ENCODE measurements at regions not wholly inside any gene's neighbourhood (a gene's known extent, or its start where the extent isn't known, plus 50 kb on each side); places are given as distances from the start of the nearest gene placed in this dataset.
"Not testable (repeated sequence)": the region's sequence is repeated elsewhere in the genome, so short reads cannot be mapped to it uniquely, and the experiment has no call there.

DNA sequence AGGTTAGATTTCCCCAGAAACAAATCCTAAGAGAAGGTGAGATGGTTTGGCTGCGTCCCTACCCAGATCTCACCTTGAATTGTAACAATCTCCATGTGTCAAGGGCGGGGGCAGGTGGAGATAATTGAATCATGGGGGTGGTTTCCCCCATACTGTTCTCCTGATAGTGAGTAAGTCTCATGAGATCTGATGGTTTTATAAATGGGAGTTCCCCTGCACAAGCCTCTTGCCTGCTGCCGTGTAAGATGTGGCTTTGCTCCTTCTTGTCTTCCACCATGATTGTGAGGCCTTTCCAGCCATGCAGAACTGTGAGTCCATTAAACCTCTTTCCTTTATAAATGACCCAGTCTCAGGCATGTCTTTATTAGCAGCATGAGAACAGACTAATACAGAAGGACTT is 132.2 kb downstream of the NPIPA8 start:
- H3K4me3 ChIP-seq; ATAC-seq; FAIRE-seq; H3K27ac ChIP-seq; DNase-seq (ENCODE audit: low read depth in 1 of 2, low spot score in 1 of 2); H3K4me2 ChIP-seq; POLR2A ChIA-PET; H3K4me1 ChIP-seq; CTCF ChIA-PET; H3K9me3 ChIP-seq: not testable (repeated sequence)
- WGBS (ENCODE audit: missing lambda C conversion rate), result 18% methylated on average over 2 of the region's 3 CpGs

DNA sequence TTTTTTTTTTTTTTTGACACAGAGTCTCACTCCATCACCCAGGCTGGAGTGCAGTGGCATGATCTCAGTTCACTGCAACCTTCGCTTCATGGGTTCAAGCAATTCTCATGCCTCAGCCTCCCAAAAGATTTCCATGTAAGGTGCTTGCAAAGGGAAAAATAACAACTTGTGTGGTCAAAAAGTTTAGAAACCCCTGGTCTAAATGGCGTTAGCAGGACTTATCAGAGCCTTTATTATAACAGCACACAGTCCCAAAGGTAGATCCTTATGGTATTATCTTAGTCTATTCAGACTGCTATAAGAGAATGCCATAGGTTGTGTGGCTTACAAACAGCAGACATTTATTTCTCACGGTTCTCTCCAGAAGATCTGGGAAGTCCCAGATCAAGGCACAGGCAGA is 135.0 kb downstream of the NPIPA8 start:
- not testable (repeated sequence) for FAIRE-seq, ATAC-seq

DNA sequence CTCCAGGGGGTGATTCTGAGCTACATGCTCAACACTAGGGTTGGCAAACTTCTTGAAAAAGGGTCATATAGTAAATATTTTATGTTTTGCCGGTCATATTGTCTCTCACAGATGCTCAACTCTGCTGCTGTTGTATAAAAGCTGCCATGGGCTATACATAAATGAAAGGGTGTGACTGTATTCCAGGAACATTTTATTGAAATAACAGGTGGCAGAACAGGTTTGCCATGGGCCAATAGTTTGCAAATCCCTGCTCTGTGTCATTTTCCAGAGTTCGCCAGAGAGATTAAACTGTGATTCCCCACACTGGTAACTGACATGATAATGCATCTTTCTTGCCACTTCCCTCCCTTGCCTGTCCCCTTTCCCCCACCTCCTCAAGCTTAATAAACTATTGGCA is 144.1 kb downstream of the NPIPA8 start:
- DNase-seq (ENCODE audit: low read depth in 1 of 2, low spot score in 1 of 2); H3K4me1 ChIP-seq; H3K27ac ChIP-seq; H3K4me2 ChIP-seq; POLR2A ChIA-PET; CTCF ChIA-PET; FAIRE-seq; ATAC-seq; H3K4me3 ChIP-seq; H3K9me3 ChIP-seq: not testable (repeated sequence)
- 0% methylated on average over 1 of the region's 2 CpGs for WGBS (ENCODE audit: missing lambda C conversion rate)

More for the DNA sequence above, 135.0 kb downstream of the NPIPA8 start:
- POLR2A ChIA-PET; H3K4me3 ChIP-seq; H3K9me3 ChIP-seq; CTCF ChIA-PET; H3K4me2 ChIP-seq; H3K4me1 ChIP-seq; H3K27ac ChIP-seq; DNase-seq (ENCODE audit: low read depth in 1 of 2, low spot score in 1 of 2): not testable (repeated sequence)
- 13% methylated on average over 3 of the region's 3 CpGs for WGBS (ENCODE audit: missing lambda C conversion rate)

- whole genome bisulfite sequencing (ENCODE audit: missing lambda C conversion rate), result 6% methylated on average over 1 of the region's 8 CpGs
- not testable (repeated sequence) for FAIRE-seq, ATAC-seq
Measured at GRCh38 chr16:18190179-18190578, 146.4 kb downstream of the NPIPA8 start.

DNA sequence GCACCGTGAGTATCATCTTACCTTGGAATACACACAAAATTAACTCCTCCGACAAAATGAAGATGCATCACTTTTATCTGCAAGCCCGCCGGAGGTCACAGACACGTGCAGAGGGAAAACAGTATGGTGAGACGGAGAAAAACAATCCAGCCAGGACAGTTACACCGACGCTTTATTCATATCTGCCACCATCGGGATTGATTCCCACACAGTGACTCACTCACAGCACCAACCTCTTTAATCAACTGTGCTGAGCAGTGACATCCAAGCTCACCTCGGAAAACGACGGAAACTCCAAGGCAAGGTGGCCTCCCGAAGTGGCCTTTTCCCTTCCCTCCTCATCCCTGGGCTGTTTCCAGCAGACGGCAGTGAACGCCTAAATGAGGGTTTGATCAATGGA is 151.8 kb downstream of the NPIPA8 start:
- ATAC-seq; H3K4me1 ChIP-seq; H3K27ac ChIP-seq; DNase-seq (ENCODE audit: low read depth in 1 of 2, low spot score in 1 of 2); H3K4me2 ChIP-seq; H3K9me3 ChIP-seq; H3K4me3 ChIP-seq; CTCF ChIA-PET; FAIRE-seq; POLR2A ChIA-PET: not testable (repeated sequence)
- WGBS (ENCODE audit: missing lambda C conversion rate), result 60% methylated on average over 6 of the region's 15 CpGs

More at GRCh38 chr16:18190179-18190578, 146.4 kb downstream of the NPIPA8 start:
- H3K9me3 ChIP-seq; H3K4me1 ChIP-seq; H3K4me2 ChIP-seq; H3K4me3 ChIP-seq; POLR2A ChIA-PET; CTCF ChIA-PET; DNase-seq (ENCODE audit: low read depth in 1 of 2, low spot score in 1 of 2); H3K27ac ChIP-seq: not testable (repeated sequence)

GRCh38 chr16:18181028-18181427 is 155.5 kb downstream of the NPIPA8 start:
- ATAC-seq, result peak; percentile 54 to 76; a peak in 4 of 6 replicates
- H3K4me1 ChIP-seq; POLR2A ChIA-PET; H3K9me3 ChIP-seq; DNase-seq (ENCODE audit: low read depth in 1 of 2, low spot score in 1 of 2); FAIRE-seq; H3K4me3 ChIP-seq; H3K4me2 ChIP-seq; H3K27ac ChIP-seq; CTCF ChIA-PET: not testable (repeated sequence)
- 6% methylated on average over 2 of the region's 6 CpGs for WGBS (ENCODE audit: missing lambda C conversion rate)

- H3K27ac ChIP-seq; H3K9me3 ChIP-seq; H3K4me3 ChIP-seq; DNase-seq (ENCODE audit: low read depth in 1 of 2, low spot score in 1 of 2); H3K4me1 ChIP-seq; POLR2A ChIA-PET; H3K4me2 ChIP-seq; FAIRE-seq; CTCF ChIA-PET; ATAC-seq: not testable (repeated sequence)
- 4% methylated on average over 2 of the region's 2 CpGs for WGBS (ENCODE audit: missing lambda C conversion rate)
Measured at GRCh38 chr16:18173945-18174497, 162.5 kb downstream of the NPIPA8 start.

GRCh38 chr16:18162293-18162692 is 174.2 kb downstream of the NPIPA8 start:
- CTCF ChIA-PET; H3K27ac ChIP-seq; FAIRE-seq; POLR2A ChIA-PET; ATAC-seq; H3K4me1 ChIP-seq; DNase-seq (ENCODE audit: low read depth in 1 of 2, low spot score in 1 of 2); H3K4me2 ChIP-seq; H3K9me3 ChIP-seq; H3K4me3 ChIP-seq: not testable (repeated sequence)
- 29% methylated on average over 3 of the region's 3 CpGs for WGBS (ENCODE audit: missing lambda C conversion rate)

GRCh38 chr16:18161224-18161623 is 175.3 kb downstream of the NPIPA8 start:
- H3K4me3 ChIP-seq; DNase-seq (ENCODE audit: low read depth in 1 of 2, low spot score in 1 of 2); H3K27ac ChIP-seq; ATAC-seq; CTCF ChIA-PET; H3K9me3 ChIP-seq; POLR2A ChIA-PET; H3K4me1 ChIP-seq; FAIRE-seq; H3K4me2 ChIP-seq: not testable (repeated sequence)
- WGBS (ENCODE audit: missing lambda C conversion rate), result 14% methylated on average over 4 of the region's 4 CpGs

GRCh38 chr16:18159185-18159584 is 177.4 kb downstream of the NPIPA8 start:
- FAIRE-seq; CTCF ChIA-PET; H3K9me3 ChIP-seq; ATAC-seq; POLR2A ChIA-PET; H3K27ac ChIP-seq; DNase-seq (ENCODE audit: low read depth in 1 of 2, low spot score in 1 of 2); H3K4me1 ChIP-seq; H3K4me2 ChIP-seq; H3K4me3 ChIP-seq: not testable (repeated sequence)
- 0% methylated on average over 1 of the region's 1 CpG for WGBS (ENCODE audit: missing lambda C conversion rate)

DNA sequence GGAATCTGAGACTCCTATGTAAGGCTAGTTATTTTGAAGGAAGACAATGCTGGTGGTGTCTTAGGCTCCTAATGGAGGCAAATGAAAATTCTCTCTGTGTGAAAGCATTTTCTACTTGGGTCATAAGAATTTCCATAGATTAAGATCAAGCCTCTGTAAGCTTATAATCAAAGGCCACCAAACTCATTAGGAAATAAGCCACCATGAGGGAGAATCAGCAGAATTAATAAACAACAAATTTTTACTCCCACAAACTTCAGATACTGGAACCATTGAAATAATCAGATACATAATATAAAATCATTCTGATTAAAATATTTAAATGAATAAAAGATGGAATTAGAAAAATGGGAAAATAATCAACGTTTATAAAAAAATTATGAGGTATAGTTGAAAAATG is 178.7 kb downstream of the NPIPA8 start:
- ATAC-seq; POLR2A ChIA-PET; H3K4me3 ChIP-seq; CTCF ChIA-PET; H3K4me1 ChIP-seq; H3K4me2 ChIP-seq; DNase-seq (ENCODE audit: low read depth in 1 of 2, low spot score in 1 of 2); H3K9me3 ChIP-seq; H3K27ac ChIP-seq; FAIRE-seq: not testable (repeated sequence)
- 3% methylated on average over 1 of the region's 1 CpG for WGBS (ENCODE audit: missing lambda C conversion rate)

GRCh38 chr16:18152832-18153231 is 183.7 kb downstream of the NPIPA8 start:
- POLR2A ChIA-PET; H3K4me1 ChIP-seq; DNase-seq (ENCODE audit: low read depth in 1 of 2, low spot score in 1 of 2); H3K9me3 ChIP-seq; H3K27ac ChIP-seq; CTCF ChIA-PET; H3K4me3 ChIP-seq; ATAC-seq; H3K4me2 ChIP-seq; FAIRE-seq: not testable (repeated sequence)
- WGBS (ENCODE audit: missing lambda C conversion rate), result 7% methylated on average over 5 of the region's 6 CpGs
